ENCODE measurements at regions not wholly inside any gene's neighbourhood (a gene's known extent, or its start where the extent isn't known, plus 50 kb on each side); places are given as distances from the start of the nearest gene placed in this dataset.
"Not testable (repeated sequence)": the region's sequence is repeated elsewhere in the genome, so short reads cannot be mapped to it uniquely, and the experiment has no call there.

DNA sequence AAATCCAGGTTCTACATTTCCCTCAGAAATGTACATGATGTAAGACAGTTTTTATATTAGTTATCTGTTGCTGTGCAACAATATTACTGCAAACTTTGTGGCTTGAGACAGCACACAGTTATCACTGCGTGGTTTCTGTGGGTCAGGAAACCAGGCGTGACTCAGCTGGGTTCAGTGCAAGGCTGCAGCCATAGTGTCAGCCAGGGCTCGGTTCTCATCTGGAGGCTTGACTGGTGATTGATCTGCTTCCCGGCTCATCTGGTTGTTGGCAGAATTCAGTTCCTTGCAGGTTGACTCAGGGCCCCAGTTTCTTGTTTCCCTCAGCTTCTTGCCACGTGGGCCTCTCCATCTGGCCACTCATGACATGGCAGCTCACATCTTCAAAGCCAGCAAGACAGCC is 146.8 kb upstream of the ROPN1B start:
- H3K36me3 ChIP-seq (ENCODE audit: control insufficient read depth, insufficient read depth, low read length); H3K9ac ChIP-seq (ENCODE audit: low read depth, low read length); H3K4me3 ChIP-seq (ENCODE audit: low read depth, low read length); H3K27ac ChIP-seq (ENCODE audit: low read depth, low read length); H3K27me3 ChIP-seq (ENCODE audit: control insufficient read depth, insufficient read depth, low read length); H3K9me3 ChIP-seq (ENCODE audit: control insufficient read depth, insufficient read depth, low read length); H3K4me1 ChIP-seq (ENCODE audit: control insufficient read depth, insufficient read depth, low read length): not testable (repeated sequence)

GRCh38 chr3:125831005-125831750 is 137.8 kb upstream of the ROPN1B start:
- H3K4me1 ChIP-seq (ENCODE audit: control insufficient read depth, insufficient read depth, low read length); H3K9ac ChIP-seq (ENCODE audit: low read depth, low read length); H3K4me3 ChIP-seq (ENCODE audit: low read depth, low read length); H3K36me3 ChIP-seq (ENCODE audit: control insufficient read depth, insufficient read depth, low read length); H3K27ac ChIP-seq (ENCODE audit: low read depth, low read length); H3K27me3 ChIP-seq (ENCODE audit: control insufficient read depth, insufficient read depth, low read length); H3K9me3 ChIP-seq (ENCODE audit: control insufficient read depth, insufficient read depth, low read length): not testable (repeated sequence)

DNA sequence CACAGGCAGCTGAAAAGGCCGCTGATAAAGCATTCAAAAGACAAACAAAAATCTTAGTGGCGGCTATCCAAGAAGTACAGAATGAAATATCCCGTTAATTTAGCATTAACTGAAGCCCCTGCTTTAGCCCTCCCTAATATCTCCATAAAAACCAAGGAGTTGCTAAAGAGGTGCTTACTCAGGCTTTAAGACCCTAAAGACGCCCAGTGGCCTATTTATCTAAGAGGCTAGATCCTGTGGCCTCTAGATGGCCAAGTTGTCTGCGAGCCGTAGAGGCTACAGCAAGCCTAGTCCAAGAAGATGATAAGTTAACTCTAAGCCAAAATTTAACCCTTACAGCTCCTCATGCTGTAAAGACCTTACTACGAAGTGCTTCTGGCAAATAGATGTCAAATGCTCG is 133.4 kb upstream of the ROPN1B start:
- not testable (repeated sequence) for H3K27me3 ChIP-seq (ENCODE audit: control insufficient read depth, insufficient read depth, low read length); H3K36me3 ChIP-seq (ENCODE audit: control insufficient read depth, insufficient read depth, low read length); H3K9me3 ChIP-seq (ENCODE audit: control insufficient read depth, insufficient read depth, low read length); H3K9ac ChIP-seq (ENCODE audit: low read depth, low read length); H3K4me3 ChIP-seq (ENCODE audit: low read depth, low read length); H3K4me1 ChIP-seq (ENCODE audit: control insufficient read depth, insufficient read depth, low read length)
- peak overlapping the region; percentile 34 for H3K27ac ChIP-seq (ENCODE audit: low read depth, low read length)

DNA sequence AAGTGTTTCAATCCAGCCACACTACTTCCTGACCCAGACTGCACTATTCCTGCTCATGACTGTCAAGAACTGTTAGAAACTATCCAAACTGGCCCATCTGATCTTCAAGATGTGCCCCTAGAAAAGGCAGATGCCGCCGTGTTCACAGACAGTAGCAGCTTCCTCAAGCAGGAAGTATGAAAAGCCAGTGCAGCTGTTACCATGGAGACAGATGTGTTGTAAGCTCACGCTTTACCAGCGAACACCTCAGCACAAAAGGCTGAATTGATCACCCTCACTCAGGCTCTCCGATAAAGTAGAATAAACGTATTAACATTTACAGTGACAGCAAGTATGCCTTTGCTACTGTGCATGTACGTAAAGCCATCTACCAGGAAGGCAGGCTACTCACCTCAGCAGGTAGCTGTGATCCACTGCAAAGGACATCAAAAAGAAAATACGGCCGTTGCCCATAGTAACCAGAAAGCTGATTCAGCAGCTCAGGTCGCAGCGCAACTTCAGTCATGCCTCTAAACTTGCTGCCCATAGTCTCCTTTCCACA is 132.9 kb upstream of the ROPN1B start:
- H3K4me3 ChIP-seq (ENCODE audit: low read depth, low read length); H3K9me3 ChIP-seq (ENCODE audit: control insufficient read depth, insufficient read depth, low read length); H3K9ac ChIP-seq (ENCODE audit: low read depth, low read length); H3K4me1 ChIP-seq (ENCODE audit: control insufficient read depth, insufficient read depth, low read length); H3K36me3 ChIP-seq (ENCODE audit: control insufficient read depth, insufficient read depth, low read length); H3K27me3 ChIP-seq (ENCODE audit: control insufficient read depth, insufficient read depth, low read length): not testable (repeated sequence)
- H3K27ac ChIP-seq (ENCODE audit: low read depth, low read length), result peak overlapping the region; percentile 34

DNA sequence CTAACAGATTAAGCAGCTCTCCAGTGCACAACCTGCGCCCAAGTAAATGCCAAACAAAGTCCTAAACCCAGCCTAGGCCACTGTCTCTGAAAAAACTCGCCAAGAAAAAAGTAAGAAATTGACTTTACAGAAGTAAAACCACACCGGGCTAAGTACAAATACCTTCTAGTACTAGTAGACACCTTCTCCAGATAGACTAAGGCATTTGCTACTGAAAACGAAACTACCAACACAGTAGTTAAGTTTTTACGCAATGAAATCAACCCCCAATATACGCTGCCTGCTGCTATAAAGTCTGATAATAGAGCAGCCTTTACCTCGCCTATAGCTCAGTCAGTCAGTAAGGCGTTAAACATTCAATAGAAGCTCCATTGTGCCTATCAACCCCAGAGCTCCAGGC is 132.2 kb upstream of the ROPN1B start:
- H3K4me3 ChIP-seq (ENCODE audit: low read depth, low read length); H3K36me3 ChIP-seq (ENCODE audit: control insufficient read depth, insufficient read depth, low read length); H3K9ac ChIP-seq (ENCODE audit: low read depth, low read length); H3K9me3 ChIP-seq (ENCODE audit: control insufficient read depth, insufficient read depth, low read length); H3K27ac ChIP-seq (ENCODE audit: low read depth, low read length); H3K27me3 ChIP-seq (ENCODE audit: control insufficient read depth, insufficient read depth, low read length); H3K4me1 ChIP-seq (ENCODE audit: control insufficient read depth, insufficient read depth, low read length): not testable (repeated sequence)

- H3K9me3 ChIP-seq (ENCODE audit: control insufficient read depth, insufficient read depth, low read length); H3K9ac ChIP-seq (ENCODE audit: low read depth, low read length); H3K4me1 ChIP-seq (ENCODE audit: control insufficient read depth, insufficient read depth, low read length): not testable (repeated sequence)
Observed at GRCh38 chr3:125838857-125839256, 130.1 kb upstream of the ROPN1B start.

GRCh38 chr3:125840465-125840864 is 128.5 kb upstream of the ROPN1B start:
- not testable (repeated sequence) for H3K9me3 ChIP-seq (ENCODE audit: control insufficient read depth, insufficient read depth, low read length); H3K36me3 ChIP-seq (ENCODE audit: control insufficient read depth, insufficient read depth, low read length); H3K9ac ChIP-seq (ENCODE audit: low read depth, low read length); H3K27ac ChIP-seq (ENCODE audit: low read depth, low read length); H3K27me3 ChIP-seq (ENCODE audit: control insufficient read depth, insufficient read depth, low read length); H3K4me3 ChIP-seq (ENCODE audit: low read depth, low read length); H3K4me1 ChIP-seq (ENCODE audit: control insufficient read depth, insufficient read depth, low read length)

More at GRCh38 chr3:125838857-125839256, 130.1 kb upstream of the ROPN1B start:
- not testable (repeated sequence) for H3K36me3 ChIP-seq (ENCODE audit: control insufficient read depth, insufficient read depth, low read length); H3K27me3 ChIP-seq (ENCODE audit: control insufficient read depth, insufficient read depth, low read length); H3K4me3 ChIP-seq (ENCODE audit: low read depth, low read length); H3K27ac ChIP-seq (ENCODE audit: low read depth, low read length)

- H3K36me3 ChIP-seq (ENCODE audit: control insufficient read depth, insufficient read depth, low read length); H3K27ac ChIP-seq (ENCODE audit: low read depth, low read length); H3K9me3 ChIP-seq (ENCODE audit: control insufficient read depth, insufficient read depth, low read length); H3K9ac ChIP-seq (ENCODE audit: low read depth, low read length); H3K27me3 ChIP-seq (ENCODE audit: control insufficient read depth, insufficient read depth, low read length); H3K4me1 ChIP-seq (ENCODE audit: control insufficient read depth, insufficient read depth, low read length); H3K4me3 ChIP-seq (ENCODE audit: low read depth, low read length): not testable (repeated sequence)
Observed at GRCh38 chr3:125847966-125848365, 121.0 kb upstream of the ROPN1B start.

GRCh38 chr3:125855006-125855405 is 114.0 kb upstream of the ROPN1B start:
- not testable (repeated sequence) for H3K36me3 ChIP-seq (ENCODE audit: control insufficient read depth, insufficient read depth, low read length); H3K9me3 ChIP-seq (ENCODE audit: control insufficient read depth, insufficient read depth, low read length); H3K27me3 ChIP-seq (ENCODE audit: control insufficient read depth, insufficient read depth, low read length); H3K4me3 ChIP-seq (ENCODE audit: low read depth, low read length); H3K4me1 ChIP-seq (ENCODE audit: control insufficient read depth, insufficient read depth, low read length); H3K27ac ChIP-seq (ENCODE audit: low read depth, low read length); H3K9ac ChIP-seq (ENCODE audit: low read depth, low read length)

DNA sequence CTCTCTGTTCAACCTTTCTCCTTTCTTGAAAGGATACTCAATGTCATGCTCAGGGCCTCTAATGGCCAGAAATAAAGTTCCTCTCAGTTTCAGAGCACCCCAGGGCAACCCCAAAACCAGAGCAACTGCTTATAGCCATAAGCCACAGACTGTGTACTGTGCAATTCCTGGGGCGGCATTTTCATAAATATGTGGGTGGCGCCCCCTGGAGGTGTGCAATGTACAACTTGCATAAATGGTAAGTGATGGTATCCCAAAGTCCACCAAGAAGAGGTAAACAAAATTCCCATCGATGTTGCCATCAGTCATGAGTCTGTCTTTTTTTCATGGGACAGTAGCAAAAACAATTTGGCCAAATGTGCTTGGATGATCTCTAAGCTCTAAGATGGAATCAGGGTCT is 108.4 kb upstream of the ROPN1B start:
- not testable (repeated sequence) for H3K27me3 ChIP-seq (ENCODE audit: control insufficient read depth, insufficient read depth, low read length); H3K9me3 ChIP-seq (ENCODE audit: control insufficient read depth, insufficient read depth, low read length); H3K4me1 ChIP-seq (ENCODE audit: control insufficient read depth, insufficient read depth, low read length); H3K27ac ChIP-seq (ENCODE audit: low read depth, low read length); H3K9ac ChIP-seq (ENCODE audit: low read depth, low read length); H3K36me3 ChIP-seq (ENCODE audit: control insufficient read depth, insufficient read depth, low read length); H3K4me3 ChIP-seq (ENCODE audit: low read depth, low read length)

GRCh38 chr3:125862841-125863254 is 106.1 kb upstream of the ROPN1B start:
- H3K36me3 ChIP-seq (ENCODE audit: control insufficient read depth, insufficient read depth, low read length); H3K4me3 ChIP-seq (ENCODE audit: low read depth, low read length); H3K27me3 ChIP-seq (ENCODE audit: control insufficient read depth, insufficient read depth, low read length); H3K9ac ChIP-seq (ENCODE audit: low read depth, low read length); H3K4me1 ChIP-seq (ENCODE audit: control insufficient read depth, insufficient read depth, low read length); H3K9me3 ChIP-seq (ENCODE audit: control insufficient read depth, insufficient read depth, low read length): not testable (repeated sequence)
- H3K27ac ChIP-seq (ENCODE audit: low read depth, low read length), result peak overlapping the region; percentile 73

DNA sequence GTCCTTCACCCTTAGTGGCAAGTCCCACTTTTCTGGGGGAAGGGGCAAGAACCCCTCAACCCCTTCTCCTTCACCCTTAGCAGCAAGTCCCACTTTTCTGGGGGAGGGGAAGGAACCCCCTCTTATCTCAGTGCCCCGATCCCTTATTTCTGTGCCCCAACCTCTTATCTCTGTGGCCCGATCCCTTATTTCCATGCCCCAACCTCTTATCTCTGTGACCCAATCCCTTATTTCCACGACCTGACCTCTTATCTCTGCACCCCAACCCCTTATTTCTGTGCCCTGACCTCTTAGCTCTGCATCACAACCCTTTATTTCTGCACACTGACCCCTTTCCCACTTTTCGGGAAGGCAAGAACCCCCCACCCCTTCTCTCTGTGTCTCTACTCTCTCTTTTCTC is 104.4 kb upstream of the ROPN1B start:
- H3K9ac ChIP-seq (ENCODE audit: low read depth, low read length); H3K36me3 ChIP-seq (ENCODE audit: control insufficient read depth, insufficient read depth, low read length); H3K27me3 ChIP-seq (ENCODE audit: control insufficient read depth, insufficient read depth, low read length); H3K4me1 ChIP-seq (ENCODE audit: control insufficient read depth, insufficient read depth, low read length); H3K4me3 ChIP-seq (ENCODE audit: low read depth, low read length); H3K9me3 ChIP-seq (ENCODE audit: control insufficient read depth, insufficient read depth, low read length); H3K27ac ChIP-seq (ENCODE audit: low read depth, low read length): not testable (repeated sequence)
